Left hindlimb (tissue), 1 donor: ENCODE measurements at regions not wholly inside any gene's neighbourhood (a gene's known extent, or its start where the extent isn't known, plus 50 kb on each side); places are given as distances from the start of the nearest gene placed in this dataset.
"Not testable (repeated sequence)": the region's sequence is repeated elsewhere in the genome, so short reads cannot be mapped to it uniquely, and the experiment has no call there.

Source experiments
- DNase-seq: peaks from one replicate; pipeline ENCODE4 v3.0.0-alpha.2; 2018

DNA sequence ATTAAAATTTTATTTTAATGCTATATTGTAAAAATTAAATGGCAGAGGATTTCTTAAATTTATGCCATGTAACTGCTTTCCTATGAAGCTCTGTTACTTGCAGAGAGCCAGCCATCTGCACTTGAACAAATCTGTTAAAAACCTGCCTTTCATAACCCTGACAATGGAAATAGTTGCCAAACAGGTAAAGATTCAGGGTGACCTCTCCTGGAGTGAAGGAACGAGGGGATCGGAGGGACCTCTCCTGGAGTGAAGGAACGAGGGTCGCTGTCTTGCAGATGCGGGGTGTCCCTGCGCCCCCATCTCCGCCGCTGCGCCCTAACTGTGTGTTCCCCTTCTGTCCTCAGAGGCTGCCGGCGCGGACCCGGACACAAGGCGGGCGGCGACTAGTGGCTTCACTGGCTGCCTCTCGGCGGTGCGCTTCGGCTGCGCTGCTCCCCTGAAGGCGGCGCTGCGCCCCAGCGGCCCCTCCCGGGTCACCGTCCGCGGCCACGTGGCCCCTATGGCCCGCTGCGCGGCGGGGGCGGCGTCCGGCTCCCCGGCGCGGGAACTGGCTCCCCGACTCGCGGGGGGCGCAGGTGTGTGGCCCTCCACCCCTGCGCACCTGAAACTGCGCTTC is 295.9 kb upstream of the SPATA31A3 start:
- not testable (repeated sequence) for DNase-seq

DNA sequence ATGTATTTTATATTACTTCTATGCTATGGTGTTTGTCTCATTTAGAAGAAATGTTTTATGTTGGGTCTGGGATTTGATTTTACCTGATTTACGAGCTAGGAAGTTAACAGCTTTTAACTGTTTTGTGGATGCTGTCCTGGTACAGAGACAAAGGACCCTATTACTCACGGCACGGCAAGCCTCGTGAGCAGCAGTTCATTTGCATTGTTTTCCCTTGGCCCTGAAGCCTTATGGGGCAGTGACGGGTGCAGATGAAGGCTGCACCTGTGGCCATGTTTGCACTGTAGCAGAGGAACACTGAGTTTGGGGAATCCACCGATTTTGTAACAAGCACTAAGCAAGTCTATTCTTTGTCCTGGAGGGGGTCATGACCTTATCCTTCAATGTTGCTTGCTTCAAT is 291.9 kb upstream of the SPATA31A3 start:
- DNase-seq = not testable (repeated sequence)

DNA sequence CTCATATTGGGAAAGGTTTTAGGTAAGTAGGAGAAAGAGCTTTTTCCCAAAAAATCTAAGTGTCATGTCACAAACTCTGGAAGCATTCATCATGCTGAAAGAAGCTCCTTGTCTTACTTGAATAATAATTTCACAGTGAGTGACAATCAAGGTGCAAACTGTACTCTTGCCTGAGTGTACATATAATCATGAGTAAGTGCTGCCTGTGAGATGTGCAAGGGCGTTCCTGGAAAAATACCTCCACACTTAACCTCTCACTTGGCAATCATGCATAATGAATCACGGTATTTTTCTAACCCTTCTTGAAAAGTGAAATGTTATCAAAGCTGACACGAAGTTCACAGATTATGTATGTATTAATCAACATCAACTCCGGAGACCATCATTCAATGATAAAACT is 289.2 kb upstream of the SPATA31A3 start:
- DNase-seq = not testable (repeated sequence)

DNA sequence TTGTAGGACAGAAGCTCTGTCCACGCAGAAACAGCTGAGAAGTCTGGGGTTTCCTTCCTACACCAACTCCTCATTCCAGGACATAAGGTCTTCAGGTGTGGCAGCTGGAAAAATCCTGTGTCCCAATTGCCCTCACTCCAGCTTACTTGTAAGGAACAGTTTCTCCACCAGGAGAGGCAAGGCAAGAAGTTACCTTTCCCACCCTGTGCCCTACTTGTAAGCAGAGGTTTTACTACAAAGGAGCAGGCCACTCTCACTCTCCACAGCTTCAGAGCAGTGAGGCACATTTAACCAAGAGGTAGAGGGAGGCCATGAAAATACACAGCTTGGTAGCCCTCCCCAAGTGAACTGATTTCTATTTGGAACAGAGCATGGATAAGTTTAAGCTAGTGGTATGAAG is 277.3 kb upstream of the SPATA31A3 start:
- not testable (repeated sequence) for DNase-seq

DNA sequence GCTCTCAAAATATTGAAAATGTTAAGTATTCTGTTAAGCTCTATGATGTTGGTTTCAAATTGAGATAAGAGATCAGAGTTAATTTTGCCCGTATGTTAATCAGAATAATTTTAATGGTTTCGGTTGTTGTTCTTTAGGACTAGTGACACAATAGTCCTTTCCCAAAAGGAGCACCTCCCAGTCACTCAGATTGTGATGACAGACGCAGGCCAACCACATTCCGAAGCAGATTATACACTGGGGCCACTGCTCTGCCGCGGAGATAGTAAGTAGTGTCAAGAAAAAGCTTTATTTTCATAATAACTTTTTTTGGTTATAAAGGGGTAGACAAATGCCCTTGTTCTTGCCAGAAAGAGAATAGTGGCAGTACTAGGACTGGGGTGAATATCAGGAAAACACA is 265.5 kb upstream of the SPATA31A3 start:
- DNase-seq = not testable (repeated sequence)

DNA sequence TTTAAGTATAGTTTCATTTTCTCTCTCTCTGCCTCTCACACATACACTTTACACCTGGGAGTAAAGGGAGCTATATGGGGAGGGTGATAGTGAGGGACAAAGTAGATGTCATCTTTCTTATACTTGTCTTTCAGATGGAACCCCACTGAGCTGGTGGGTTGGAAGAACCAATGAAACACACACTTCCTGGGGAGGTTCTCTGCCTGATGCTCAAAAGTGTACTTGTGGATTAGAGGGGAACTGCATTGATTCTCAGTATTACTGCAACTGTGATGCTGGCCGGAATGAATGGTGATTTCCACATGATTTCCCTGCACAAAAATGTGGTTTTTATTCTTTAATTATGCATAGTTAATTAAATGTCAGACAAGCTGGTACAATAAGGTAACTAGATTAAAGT is 256.6 kb upstream of the SPATA31A3 start:
- not testable (repeated sequence) for DNase-seq

DNA sequence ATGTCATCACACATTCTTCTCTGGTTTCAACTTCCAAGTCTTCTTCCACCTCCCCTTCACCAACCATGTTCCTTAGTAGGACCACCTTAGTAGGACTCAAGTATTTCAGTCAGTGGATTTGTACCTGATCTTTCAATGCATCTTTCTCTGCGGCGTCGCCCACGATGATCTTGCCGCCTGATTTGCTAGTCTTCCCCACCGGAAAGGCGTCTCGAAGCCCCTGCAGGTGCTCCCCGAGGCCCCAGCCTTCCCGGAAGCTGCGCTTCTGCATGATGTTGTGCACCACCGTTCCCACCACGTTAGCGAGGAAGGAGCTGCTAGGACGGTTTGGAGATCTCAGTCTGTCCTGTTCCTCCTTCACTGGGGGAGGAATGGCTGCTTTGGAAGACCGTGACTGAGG is 219.7 kb upstream of the SPATA31A3 start:
- DNase-seq = not testable (repeated sequence)

DNA sequence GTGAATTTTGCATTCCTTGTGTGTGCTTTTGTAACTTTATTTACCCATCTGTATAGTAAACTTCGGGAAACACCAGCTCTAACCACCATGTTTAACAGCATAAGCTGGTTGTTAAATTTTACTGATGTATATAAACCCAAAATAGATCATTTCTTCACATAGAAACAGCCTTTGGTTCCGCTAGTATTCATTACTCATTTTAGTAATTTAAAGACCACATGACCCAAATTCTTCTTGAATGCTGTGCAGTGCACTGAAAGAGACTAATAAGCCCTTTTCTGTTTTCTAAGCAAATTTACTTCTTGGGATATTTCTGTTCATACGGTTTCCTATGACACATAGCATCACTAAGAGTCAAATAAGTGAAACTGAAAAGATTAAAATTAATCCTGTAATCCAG is 218.5 kb upstream of the SPATA31A3 start:
- not testable (repeated sequence) for DNase-seq

DNA sequence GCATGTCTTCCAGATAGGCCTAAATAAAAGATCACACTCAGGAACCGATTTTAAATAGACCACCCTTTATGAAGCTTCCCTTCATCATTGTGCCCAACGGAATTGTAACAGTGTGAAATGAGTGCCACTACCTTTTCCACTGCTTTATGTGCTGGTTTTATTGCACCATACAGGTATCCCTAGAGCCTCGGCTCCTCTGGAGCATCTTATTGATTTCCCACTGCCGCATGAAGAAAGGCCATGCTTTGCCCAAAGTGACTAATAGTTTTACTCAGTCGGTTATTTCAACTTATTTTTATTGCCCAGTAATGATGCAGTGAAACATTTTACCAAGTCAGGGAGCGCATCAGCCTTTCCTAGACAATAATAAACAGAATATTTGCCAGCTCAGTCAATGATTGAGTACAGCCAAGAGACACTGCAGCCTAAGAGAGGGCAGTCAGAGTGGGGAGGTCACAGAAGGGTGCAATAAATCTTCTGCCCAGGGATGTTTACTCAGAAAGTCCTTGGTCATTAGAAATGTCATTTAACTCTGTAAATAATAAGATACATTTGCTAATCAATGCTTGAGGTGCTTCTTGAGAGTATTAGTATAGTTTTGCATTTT is 216.6 kb upstream of the SPATA31A3 start:
- DNase-seq = not testable (repeated sequence)

DNA sequence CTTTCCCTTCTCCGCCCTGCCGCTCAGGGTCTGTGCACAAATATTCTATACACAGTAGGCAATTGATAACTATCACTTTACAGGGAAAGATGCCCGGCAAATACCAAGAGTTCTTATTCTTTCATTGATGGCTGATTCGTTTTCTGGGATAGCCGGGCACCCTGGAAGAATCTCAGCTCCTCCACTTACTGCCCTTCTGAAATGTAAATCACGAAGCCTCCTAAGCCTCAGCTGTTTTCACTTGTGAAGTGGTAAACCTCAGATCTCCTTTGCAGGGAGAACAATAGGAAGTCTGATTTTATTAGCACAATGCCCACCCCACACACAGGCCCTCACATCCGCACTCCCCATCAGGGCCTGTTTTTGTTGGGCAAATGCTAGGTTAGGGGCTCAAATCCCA is 203.8 kb upstream of the SPATA31A3 start:
- not testable (repeated sequence) for DNase-seq

DNA sequence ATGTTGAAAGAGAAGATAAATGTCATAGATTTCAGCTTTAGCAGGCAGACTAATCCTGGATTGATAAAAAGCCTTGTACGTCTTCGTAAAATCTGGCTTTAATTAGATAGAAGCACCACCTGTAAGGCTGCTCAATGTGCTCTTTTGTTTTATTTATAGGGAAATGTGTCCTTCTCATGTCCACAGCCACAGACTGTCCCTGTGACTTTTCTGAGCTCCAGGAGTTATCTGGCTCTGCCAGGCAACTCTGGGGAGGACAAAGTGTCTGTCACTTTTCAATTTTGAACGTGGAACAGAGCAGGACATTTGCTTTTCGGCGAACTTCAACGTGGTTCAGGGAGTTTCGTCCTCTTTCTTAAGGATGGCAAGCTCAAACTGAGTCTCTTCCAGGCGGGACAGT is 203.0 kb upstream of the SPATA31A3 start:
- not testable (repeated sequence) for DNase-seq

DNA sequence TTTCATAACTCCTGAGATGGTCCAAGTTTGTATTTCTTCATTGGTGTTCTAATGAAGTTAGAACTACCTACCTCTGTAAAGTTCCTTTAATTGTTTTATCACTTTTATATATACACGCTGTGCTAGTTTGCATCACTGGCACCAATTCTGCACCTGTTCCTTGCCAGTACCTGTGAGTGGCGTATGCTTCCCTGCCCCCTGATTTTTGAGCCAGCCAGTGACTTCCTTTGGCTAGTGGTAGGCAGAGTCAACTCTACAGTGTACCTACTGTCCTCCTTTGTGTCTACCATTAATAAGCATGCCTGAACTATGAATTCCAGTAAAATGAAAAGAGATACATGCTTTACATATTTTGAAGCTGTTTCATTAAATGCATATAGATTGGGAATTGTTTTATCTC is 186.8 kb upstream of the SPATA31A3 start:
- not testable (repeated sequence) for DNase-seq

DNA sequence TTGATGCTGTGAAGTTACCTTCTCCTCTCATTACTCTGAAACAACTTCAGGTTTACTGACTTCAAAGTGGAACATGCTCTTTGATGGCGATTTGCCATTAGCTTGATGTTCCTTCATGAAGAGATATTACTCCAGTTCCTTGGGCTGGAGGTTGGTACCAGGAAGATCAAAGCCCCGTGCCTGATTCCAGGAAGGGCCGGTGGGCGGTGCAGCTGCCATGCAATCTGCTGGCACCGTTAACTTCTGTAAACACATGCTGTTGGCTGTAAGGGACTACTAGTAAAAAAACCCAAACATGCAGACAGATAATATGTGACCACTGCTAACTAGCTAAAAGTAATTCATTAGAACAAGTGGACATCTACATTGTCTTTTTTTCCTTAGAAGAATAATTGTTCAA is 182.8 kb upstream of the SPATA31A3 start:
- DNase-seq = not testable (repeated sequence)

DNA sequence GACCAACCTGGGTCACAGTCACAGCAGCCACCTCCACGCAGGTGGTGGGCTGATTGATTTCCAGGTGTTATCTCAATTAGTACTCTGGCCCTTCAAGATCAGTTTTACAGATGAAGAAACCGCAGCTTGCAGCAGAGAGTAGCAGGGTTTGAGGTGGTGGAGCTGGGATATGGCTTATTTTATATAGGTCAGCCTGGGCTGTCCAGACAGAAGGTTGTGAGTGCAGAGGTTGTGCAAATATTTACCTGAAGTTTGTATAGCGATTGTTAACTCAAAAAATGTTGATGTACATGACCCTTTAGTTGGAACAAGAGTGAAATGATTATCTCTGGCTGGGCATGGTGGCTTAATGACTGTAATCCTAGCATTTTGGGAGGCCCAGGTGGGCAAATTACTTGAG is 179.4 kb upstream of the SPATA31A3 start:
- not testable (repeated sequence) for DNase-seq

DNA sequence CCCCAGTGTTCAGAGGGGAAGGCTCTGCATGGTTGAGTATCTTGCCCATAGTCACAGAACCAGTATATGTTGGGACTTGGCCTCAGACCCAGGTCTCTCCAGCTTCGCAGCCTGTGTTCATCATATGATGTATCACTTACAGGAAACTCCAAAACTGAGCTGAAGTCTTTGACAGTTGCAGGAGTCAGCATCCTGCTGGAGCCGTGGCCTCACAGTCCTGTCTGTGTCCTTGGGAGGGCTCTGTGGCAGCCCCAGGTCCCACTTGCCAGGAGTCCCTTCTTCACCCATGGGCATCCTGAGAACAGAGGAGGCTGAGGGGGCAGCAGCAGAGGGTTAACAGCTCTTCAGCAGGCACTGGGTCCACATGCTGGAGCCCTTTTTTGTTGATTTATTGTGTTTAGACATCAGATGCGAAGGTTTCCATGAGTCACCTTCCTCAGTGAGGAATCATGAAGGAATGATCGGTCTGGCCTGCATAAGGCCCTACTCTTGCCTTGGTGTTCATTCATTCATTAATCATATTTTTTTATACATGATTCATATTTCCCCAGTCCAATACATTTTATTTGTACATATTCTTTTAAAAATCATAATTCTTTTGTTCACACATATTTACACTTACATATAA is 176.3 kb upstream of the SPATA31A3 start:
- DNase-seq = not testable (repeated sequence)

DNA sequence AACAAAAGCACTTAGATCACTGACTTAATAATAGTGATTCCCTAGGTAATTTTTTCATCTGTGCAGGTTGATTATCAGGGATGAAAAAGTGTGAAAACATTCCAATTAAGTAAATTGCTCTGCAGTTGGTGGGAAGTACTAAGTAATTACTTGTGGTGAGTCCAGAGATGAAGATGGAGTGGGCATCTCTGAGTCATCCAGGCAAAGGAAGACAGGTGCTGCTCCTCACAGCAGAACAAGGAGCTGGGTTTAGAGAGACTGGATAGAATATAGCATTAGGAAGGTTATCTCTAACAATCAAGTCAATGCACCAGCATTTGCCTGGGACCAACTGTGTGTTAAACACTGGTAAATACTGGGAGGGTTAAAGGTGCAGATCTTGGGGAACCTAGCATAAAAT is 174.0 kb upstream of the SPATA31A3 start:
- DNase-seq = not testable (repeated sequence)

DNA sequence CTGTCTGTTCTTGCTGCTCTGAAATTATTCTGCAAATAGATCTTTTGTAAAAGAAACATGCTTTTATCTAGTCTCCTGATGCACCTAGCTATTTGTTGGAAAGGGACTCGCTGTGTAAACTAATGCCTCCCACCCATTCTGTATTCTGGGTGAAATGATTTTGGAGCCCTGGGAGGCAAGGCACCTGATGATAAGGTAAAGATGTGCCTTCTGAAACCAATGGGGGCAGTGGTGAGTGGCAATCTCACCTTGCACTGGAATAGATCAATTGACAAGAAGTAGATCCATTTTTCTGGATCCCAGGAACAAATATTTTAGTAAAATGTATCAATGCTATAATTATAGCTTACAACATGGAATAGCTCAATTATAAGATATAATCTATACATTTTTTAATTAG is 170.5 kb upstream of the SPATA31A3 start:
- DNase-seq = not testable (repeated sequence)

DNA sequence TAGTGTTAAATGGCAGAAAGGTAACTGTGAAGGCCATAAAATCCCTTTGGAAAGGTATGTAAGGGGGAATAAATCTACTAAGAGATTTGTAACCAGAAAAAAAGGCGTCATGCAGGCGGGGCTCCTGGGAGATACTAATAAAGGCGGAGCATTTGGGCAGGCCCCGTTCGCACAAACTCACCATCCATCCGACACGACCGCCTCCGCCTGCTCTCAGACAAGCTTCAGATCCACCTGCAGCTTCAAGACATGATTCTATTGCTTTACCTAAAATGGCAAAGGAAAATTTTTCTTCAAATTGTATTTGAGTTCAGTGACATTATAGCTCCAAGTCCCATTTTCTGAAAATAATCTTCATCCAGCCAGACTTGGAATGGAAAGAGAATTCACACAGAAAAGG is 162.9 kb upstream of the SPATA31A3 start:
- not testable (repeated sequence) for DNase-seq

DNA sequence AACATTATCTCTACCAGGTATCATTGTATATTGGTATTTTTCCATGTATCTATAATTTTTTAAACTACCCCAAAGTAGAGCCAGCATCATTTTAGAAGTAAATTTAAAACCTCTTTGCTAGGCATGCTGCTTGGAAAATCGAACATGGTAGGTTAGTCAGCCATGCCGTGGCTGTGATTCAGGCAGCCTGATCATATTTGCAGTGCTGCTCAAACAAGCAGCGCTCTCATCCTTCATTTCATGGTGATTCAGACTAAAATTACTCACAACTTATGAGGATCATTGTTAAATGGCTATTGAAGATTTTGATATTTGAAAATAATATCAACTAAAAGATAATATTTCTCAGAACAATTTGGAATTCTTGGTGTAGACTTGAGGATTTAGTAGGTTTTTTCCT is 161.2 kb upstream of the SPATA31A3 start:
- not testable (repeated sequence) for DNase-seq

DNA sequence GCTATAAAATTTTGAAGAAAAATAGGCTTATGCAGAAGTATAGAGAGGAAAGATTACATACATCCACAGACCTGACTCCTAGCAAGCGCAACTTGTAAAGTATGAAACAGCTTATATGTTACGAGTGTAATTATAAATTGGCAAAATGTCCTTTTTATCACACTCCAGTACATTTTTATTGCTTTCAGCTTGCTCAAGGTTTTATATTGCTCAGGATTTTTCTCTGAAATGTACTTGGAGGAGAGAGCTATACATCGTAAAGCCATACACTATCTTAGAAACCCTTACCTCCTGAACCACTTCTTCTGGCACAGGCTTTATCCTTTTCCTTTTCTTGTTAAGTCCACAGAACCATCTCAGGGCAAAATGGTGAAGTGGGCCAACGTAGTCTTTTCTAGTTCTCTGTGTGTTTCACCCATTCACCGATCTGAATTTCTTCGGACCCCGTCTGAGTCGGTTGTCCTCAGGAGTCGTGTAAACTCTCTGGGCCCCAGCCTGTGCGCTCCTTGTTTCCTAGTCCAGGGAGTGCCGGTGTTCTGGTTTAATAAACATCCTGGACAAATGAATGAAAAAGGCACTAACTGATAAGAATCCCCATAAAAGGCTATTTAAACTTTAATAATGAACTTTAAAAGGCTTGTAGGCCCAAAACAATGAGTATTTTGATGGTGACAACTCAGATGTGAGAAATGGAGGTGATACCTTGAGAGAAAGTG is 150.2 kb upstream of the SPATA31A3 start:
- DNase-seq = not testable (repeated sequence)

DNA sequence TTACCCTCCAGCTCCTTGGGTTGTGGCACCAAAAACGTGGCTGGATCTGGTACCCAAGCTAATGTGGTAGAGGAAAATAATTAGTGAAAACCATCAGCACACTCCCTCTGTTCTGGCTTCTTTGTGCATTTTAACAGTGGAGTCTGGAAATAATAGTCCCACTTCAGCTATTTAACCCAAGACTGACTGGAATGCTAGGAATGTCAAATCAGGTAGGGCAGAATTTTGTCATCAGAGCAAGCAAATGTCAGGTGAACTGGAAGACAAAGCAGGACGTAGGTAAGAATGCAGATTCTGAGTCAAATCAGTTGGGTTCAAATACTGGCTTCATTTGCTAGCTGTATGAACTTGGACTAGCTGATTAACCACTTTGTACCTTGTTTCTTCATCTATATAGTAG is 144.0 kb upstream of the SPATA31A3 start:
- not testable (repeated sequence) for DNase-seq

DNA sequence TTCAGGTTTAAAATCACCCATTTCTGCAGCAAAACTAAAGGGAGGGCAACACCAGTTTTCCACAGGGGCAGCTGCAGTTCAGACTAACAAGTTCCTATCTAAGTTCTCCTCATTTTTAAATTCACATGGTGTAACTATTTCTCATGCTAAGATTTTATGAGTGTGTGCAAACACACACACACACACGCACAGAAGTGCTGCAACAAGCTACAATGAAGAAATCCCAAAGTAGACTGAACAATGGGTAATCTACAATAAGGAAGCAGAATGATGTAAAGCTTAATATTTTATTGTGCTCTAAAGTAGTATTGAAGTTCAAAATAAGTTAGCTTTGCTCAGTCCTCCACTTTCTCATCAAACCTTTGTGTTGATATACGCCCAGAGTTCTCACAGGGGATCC is 140.8 kb upstream of the SPATA31A3 start:
- not testable (repeated sequence) for DNase-seq

DNA sequence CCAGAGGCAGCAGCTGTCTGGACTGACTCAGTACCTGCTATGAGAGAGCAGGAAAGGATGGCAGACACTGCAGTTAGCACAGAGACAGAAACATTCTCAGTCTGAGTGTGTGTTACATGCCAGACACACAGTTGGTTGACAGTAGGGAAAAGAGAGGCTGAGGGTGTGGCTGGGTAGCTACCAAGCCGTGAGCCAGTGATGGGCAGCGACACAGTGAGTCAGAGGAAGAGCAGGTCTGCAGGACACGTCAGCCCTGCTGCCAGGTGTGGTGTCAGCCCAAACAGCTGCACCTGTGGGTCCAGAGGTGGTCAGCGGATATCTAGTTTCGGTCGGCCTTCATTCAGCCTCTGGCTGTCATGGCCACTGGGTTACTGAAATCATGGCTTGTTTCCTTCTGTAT is 124.4 kb upstream of the SPATA31A3 start:
- not testable (repeated sequence) for DNase-seq

DNA sequence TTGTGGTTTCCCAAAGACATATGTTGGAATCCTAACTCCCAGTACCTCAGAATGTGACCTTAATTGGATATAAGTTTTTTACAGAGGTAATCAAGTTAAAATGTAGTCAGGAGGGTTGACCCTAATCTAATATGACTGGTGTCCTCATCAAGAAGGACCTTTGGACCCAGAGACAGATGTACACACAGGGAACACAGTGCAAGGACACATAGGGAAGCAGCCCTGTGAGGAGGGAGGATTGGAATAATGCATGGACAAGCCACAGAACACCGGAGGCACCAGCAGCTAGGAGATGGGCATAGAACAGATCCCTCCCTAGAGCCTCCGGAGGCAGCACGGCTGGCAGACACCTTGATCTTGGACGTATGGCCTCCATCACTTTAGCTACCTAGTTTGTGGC is 119.8 kb upstream of the SPATA31A3 start:
- not testable (repeated sequence) for DNase-seq
